Stomach (tissue), 4 donors: ENCODE measurements at regions not wholly inside any gene's neighbourhood (a gene's known extent, or its start where the extent isn't known, plus 50 kb on each side); places are given as distances from the start of the nearest gene placed in this dataset.

ENCODE experiments used
- CTCF ChIP-seq, 7 experiments: fragments of 450-650 bp in 4 of 7; fragments of 200-600 bp in 3 of 7; sonication (generic) in 3 of 7; IDR thresholded peaks; one replicate each; pipeline ENCODE4 v1.5.1; 2016 to 2019; ENCODE audit warnings: antibody characterized with exemption in 7 of 7, control low read depth in 2 of 7, mild to moderate bottlenecking in 1 of 7
- POLR2A ChIP-seq, 4 donors: fragments of 450-650 bp; IDR thresholded peaks; one replicate each; pipeline ENCODE4 v1.6.1; 2016; ENCODE audit warnings: antibody characterized with exemption in 4 of 4, control low read depth in 2 of 4, mild to moderate bottlenecking in 1 of 4, moderate library complexity in 1 of 4
- POLR2AphosphoS5 ChIP-seq, 3 donors: sonication (generic); formaldehyde crosslinking; IDR thresholded peaks; one replicate each; pipeline ENCODE4 v1.6.1; 2016; ENCODE audit warnings: antibody characterized with exemption in 3 of 3

- TF ChIP-seq CTCF (IDR thresholded peaks at IDR 0.05) (no peak), POLR2AphosphoS5 (IDR thresholded peaks at IDR 0.05) (no peak), POLR2A (IDR thresholded peaks at IDR 0.05) (no peak)
Measured at GRCh38 chr15:75790631-75791336, 52.5 kb upstream of the UBE2Q2 start.
